NCI-H82 treated with DMSO at 0.1 percent for 48 hours (cell line): ENCODE measurements at regions not wholly inside any gene's neighbourhood (a gene's known extent, or its start where the extent isn't known, plus 50 kb on each side); places are given as distances from the start of the nearest gene placed in this dataset.

Experiments
- DNase-seq: peaks from one replicate; lab custom pipeline; 2025; ENCODE audit not compliant: unreplicated experiment; lab: John Stamatoyannopoulos, UW

DNA sequence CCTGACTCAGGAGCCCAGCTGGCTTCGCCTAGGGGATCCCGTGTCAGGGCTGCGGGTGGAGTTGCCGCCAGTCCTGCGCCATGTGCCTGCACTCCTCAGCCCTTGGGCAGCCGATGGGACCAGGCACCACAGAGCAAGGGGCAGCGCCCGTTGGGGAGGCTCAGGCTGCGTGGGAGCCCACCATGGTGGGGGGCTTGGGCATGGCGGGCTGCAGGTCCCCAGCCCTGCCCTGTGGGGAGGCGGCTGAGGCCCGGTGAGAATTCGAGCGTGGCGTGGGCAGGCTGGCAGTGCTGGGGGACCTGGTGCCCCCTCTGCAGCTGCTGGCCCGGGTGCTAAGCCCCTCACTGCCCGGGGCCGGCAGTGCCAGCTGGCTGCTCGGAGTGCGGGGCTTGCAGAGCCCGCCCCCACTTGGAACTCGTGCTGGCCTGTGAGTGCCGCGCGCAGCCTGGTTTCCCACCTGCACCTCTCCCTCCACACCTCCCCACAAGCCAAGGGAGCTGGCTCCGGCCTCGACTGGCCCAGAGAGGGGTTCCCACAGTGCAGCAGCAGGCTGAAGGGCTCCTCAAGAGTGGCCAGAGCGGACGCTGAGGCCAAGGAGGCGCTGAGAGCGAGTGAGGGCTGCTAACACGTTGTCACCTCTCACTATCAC, 135.1 kb upstream of the SEL1L start:
- no peak for DNase-seq

GRCh38 chr14:81669308-81669707, 135.7 kb upstream of the SEL1L start:
- no peak for DNase-seq

- no peak for DNase-seq
These were observed 140.3 kb upstream of the SEL1L start for GRCh38 chr14:81673930-81674329.

DNA sequence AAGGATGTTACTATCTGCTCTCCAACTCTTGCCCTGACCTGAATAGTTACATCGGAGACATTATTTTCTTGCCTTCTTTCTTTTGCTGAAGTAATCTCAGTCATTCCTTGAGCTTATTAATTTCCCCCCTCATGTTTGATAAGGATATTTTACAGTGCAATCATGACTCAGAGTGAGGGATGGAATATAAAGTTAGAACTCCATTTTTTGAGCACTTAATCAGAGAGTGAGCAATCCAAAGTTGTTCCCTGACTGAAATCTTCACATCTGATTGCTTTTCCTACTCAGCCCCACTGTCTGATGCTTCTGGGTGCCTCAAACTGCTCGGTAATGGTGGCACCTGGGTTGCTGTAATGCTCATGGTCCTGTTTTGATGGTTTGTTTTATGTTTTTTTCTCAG, 142.7 kb upstream of the SEL1L start:
- DNase-seq, result no peak

DNA sequence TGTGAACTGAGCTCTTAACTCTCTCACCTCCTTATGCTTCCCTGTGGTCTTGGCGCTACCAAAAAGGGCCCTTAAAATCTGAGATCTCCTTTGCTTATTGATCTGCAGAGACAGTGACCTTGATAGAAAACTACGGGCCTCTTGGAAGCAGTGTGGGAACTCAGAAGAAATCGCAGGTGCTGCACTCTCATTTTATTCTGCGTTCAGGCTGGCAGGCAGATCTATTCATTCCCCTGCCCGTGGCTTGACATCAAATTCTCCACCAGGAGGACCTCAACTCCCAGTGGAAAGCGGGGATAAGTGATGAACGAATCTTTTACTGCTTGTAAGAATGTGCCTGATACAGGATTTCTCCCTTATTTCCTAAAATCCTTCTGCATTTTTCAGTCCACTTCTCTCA, 143.2 kb upstream of the SEL1L start:
- DNase-seq, result no peak

GRCh38 chr14:81677736-81678135, 144.1 kb upstream of the SEL1L start:
- DNase-seq, result no peak

DNA sequence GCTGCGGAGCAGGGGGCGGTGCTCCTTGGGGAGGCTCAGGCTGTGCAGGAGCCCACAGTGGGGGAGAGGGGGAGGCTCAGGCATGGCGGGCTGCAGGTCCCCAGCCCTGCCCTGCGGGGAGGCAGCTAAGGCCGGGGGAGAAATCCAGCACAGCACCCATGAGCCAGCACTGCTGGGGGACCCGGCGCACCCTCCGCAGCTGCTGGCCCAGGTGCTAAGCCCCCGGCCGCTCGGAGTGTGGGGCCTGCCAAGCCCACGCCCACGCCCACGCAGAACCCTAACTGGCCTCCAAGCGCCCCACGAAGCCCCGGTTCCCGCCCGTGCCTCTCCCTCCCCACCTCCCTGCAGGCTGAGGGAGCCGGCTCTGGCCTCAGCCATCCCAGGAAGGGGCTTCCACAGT, 145.6 kb upstream of the SEL1L start:
- DNase-seq, result no peak

DNA sequence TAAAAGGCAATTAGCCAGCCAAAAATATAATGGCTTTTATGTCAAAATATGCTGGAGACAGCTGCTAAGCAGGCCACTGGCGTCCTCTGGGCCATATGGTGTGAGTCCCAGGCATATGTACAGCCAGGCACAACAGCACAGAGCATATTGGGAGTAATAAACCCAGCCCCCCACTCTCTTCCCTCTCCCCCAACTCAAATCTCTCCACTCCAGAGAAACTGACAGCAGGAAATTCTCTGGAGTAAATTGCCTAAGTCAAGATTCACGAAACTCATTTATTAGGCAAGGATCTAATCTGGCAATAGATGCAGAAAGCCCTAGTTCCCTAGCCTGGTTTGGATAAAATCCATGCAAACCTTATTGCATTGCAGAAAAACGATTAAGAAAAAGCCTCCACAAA, 147.9 kb upstream of the SEL1L start:
- peak; percentile 57 for DNase-seq

- no peak for DNase-seq
These were observed 148.5 kb upstream of the SEL1L start for GRCh38 chr14:81682134-81682533.

DNA sequence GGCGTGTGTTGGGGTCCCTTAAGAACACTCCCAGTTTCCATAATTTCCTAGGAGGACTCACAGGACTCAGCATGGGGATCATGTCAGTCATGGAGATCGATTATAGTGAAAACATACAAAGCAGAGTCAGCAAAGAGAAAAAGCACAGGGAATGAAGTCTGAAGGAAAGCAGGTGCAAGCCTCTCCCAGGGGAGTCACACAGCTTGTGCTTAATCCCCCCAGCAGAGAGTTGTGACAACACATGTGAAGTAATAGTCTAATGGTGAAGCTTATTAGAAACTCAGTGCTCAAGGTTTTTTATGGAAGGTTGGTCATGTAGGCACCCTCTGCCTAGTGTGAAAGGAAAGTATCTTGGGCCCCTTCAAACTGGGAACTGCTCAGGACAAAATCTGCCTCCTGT, 149.0 kb upstream of the SEL1L start:
- DNase-seq, result peak; percentile 83

GRCh38 chr14:81684696-81685095, 151.0 kb upstream of the SEL1L start:
- DNase-seq, result no peak

DNA sequence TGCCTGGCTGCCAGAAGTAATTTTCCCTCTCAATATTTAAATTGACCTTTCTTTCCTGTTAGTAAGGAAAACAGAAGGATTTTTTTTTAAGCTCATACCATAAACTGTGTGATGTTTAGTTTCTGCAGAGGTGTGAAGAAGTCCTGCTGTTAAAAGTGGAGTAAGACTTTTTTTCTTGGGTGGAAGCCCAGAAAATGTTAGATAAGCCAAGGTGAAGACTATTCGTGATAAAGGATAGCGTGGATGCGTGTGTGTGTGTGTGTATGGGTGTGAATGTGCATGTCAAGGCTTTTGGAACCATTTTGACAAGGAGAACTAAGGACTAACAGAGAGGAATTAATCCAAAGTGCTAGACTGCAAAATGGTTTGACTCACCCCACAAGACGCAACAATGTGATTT, 152.9 kb upstream of the SEL1L start:
- no peak for DNase-seq

DNA sequence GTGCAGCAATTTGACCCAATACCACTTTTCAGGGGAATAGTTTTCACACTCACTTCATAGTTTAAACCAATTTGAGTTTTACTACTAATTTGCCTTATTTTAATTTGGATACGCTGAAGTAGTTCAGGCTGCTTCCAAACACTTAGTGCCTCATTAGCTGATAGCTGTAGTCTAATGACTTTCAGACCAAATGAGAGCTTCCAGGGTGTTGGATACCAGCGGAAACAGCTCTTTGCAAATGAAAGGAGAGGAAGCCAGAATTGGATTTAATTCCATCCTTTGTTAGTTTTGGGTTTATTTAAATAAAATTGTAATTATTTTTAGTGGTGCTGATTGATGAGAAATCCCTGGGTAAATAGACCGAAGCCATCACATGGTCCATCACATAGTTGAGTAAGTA, 158.3 kb upstream of the SEL1L start:
- no peak for DNase-seq

- DNase-seq, result no peak
These were observed 160.8 kb upstream of the SEL1L start for GRCh38 chr14:81694419-81694818.

GRCh38 chr14:81709681-81710080, 176.0 kb upstream of the SEL1L start:
- DNase-seq, result no peak

DNA sequence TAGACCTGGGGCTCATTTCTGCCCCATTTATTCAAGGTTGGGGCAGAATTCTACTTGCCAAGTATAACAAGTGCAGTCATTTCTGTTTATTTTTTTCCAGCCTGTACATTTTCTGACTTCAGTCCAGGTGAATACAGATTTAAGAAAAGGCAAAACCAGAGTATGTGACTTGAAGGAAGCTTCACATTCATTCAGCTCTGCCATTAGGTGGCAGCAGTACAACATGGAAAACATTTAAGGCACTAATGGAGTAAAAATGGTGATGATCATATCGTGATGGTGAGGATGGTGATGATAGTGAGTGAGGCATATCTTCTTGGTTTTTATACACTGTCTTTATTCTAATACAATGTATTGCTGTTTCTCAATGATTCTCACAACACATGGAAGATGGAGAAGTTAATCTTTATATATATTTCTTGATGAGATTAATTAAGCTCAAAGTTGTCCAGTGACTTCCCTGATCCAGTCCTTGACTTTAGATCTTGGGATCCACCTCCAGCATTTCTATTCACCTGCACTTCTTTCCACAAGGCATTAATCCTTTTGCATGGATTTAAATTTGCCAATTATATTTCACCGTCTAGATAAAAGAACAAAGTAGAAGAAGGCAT, 176.7 kb upstream of the SEL1L start:
- DNase-seq, result peak; percentile 17

- DNase-seq, result no peak
These were observed 182.1 kb upstream of the SEL1L start for GRCh38 chr14:81715731-81716130.

DNA sequence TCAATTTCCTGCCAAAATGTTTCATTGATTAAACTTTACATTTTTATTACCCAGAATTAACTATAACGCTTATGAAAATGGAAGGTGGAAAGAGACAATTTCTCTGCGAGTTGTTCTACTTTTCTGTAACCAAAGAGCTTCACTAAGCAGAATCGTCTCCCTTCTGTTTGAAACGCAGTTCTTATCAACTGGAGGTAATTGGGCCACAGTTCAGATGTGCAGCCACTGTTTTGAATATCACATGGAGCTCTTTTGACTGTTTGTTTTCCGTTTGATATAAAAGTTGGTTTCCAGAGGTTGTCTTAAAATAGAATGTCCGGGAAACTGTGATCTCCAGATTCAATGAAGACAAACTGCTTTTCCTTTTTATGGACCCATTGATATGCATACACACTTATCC, 183.3 kb upstream of the SEL1L start:
- DNase-seq, result no peak

DNA sequence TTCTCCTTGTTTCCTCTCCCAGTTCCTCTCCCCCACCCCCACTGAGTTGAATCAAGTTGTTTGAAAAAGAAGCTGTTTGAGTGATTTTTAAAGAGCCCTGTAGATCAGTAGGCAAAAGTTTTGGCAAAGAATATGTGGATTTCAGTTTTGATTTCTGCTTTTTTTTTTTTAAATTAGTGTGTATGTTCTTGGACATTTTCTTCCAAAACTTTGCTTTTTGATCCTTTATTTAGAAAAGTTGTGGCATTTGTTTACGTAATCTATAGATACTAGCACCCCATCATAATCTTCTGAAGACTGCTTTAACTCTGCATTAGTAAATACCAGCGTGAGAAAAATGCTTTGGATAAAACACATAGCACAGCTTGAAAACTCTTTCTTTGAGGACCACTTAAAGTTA, 190.3 kb upstream of the SEL1L start:
- no peak for DNase-seq

DNA sequence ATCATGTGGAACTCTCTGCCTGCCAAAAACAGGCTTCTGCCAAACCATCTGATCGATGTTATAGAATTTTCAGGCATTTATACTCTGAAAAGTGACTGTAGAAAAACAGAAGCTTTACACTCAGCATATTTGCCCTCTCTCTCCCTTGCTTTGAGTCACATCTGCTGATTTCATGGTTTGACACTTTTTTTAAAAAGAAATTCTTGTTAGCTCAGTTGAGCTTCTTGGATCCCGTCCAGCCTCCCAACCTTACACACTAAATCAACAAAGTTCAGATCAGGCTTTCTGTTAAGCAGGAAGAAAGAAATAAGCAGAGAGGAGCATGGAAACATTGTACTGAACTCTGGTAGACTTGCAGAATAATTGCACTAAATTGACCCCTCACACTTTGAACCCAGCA, 193.6 kb upstream of the SEL1L start:
- DNase-seq, result peak; percentile 26

- DNase-seq, result no peak
These were observed 194.8 kb upstream of the SEL1L start for GRCh38 chr14:81728447-81728846.

DNA sequence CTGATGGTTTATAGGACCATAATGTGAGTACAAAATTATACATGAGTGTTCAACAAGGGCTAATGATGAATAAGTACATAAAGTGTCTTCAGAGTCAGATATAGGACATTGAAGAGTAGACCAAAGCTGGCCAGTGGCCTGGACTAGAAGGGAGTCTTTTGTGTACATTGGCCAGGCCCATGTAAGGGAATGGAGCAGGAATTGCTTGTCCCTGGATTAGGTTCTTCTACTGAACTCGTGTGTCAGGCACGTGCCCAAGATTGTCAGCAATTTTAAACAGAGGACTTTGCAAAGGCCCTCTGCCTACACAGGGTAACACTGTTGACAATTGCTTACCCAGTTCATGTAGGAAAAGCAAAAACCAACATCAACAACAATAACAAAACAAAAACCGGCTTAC, 196.0 kb upstream of the SEL1L start:
- DNase-seq, result no peak

GRCh38 chr14:81737938-81738337, 204.3 kb upstream of the SEL1L start:
- no peak for DNase-seq
